Gastroesophageal sphincter (tissue), 3 donors: ENCODE measurements at regions not wholly inside any gene's neighbourhood (a gene's known extent, or its start where the extent isn't known, plus 50 kb on each side); places are given as distances from the start of the nearest gene placed in this dataset.

Source experiments
- EP300 ChIP-seq: sonication (generic); formaldehyde crosslinking; IDR thresholded peaks from one replicate; pipeline ENCODE4 v1.6.1; 2017; ENCODE audit warnings: antibody characterized with exemption, mild to moderate bottlenecking
- POLR2A ChIP-seq, 2 donors: fragments of 450-650 bp; IDR thresholded peaks; one replicate each; pipeline ENCODE4 v1.6.1; 2017; ENCODE audit warnings: antibody characterized with exemption in 2 of 2, mild to moderate bottlenecking in 2 of 2, moderate library complexity in 1 of 2
- POLR2AphosphoS5 ChIP-seq: sonication (generic); formaldehyde crosslinking; IDR thresholded peaks from one replicate; pipeline ENCODE4 v1.6.1; 2017; ENCODE audit warnings: antibody characterized with exemption
- TF ChIP-seq, protein P1 (sequence below), 4 experiments: fragments of 200-600 bp in 2 of 4; fragments of 450-650 bp in 2 of 4; sonication (generic) in 1 of 4; IDR thresholded peaks; one replicate each; pipeline ENCODE4 v1.5.1; 2017 to 2019; ENCODE audit warnings: antibody characterized with exemption in 4 of 4, mild to moderate bottlenecking in 2 of 4, moderate library complexity in 2 of 4

DNA sequence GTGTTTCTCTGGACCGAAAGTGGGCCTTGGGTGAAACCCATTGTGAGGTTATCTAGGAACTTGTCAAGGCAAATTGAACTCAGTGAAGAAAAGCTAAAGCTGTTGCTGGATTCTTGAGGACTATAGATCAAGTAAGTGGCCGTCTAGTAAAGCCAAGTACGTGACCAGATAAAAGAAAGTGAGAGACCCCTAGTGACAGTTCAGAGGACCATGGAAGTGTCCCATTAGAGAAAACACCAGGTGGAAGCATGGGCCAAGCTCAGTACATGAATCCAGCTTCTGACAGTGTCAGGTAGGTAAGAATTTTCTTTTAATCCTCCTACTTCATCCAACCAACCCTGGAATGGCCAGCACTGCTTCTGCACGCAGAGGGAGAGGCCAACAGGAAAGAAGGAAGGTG is 349.3 kb upstream of the RGMA start:
- TF ChIP-seq POLR2A (IDR thresholded peaks at IDR 0.05): no peak
- TF ChIP-seq, protein P1, sequence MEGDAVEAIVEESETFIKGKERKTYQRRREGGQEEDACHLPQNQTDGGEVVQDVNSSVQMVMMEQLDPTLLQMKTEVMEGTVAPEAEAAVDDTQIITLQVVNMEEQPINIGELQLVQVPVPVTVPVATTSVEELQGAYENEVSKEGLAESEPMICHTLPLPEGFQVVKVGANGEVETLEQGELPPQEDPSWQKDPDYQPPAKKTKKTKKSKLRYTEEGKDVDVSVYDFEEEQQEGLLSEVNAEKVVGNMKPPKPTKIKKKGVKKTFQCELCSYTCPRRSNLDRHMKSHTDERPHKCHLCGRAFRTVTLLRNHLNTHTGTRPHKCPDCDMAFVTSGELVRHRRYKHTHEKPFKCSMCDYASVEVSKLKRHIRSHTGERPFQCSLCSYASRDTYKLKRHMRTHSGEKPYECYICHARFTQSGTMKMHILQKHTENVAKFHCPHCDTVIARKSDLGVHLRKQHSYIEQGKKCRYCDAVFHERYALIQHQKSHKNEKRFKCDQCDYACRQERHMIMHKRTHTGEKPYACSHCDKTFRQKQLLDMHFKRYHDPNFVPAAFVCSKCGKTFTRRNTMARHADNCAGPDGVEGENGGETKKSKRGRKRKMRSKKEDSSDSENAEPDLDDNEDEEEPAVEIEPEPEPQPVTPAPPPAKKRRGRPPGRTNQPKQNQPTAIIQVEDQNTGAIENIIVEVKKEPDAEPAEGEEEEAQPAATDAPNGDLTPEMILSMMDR (IDR thresholded peaks at IDR 0.05): no peak
- no peak for TF ChIP-seq POLR2AphosphoS5
- TF ChIP-seq EP300: no peak
